ENCODE measurements at regions not wholly inside any gene's neighbourhood (a gene's known extent, or its start where the extent isn't known, plus 50 kb on each side); places are given as distances from the start of the nearest gene placed in this dataset.
A peak's percentile ranks its signal among the peaks of the same experiment; 100 is the strongest.

- Histone ChIP-seq H2AFZ (replicated peaks; ENCODE audit: low read length, poor library complexity) (peak overlapping the region; percentile 57), H3K79me1 (ENCODE audit: low read depth in 1 of 2, low read length in 2 of 2) (no peaks in the 10 kb centered on the region), H3K4me1 (ENCODE audit: control insufficient read depth, insufficient read depth, low read length) (peaks cover 11% of the 10 kb centered on the region), H3K9me3 (ENCODE audit: control insufficient read depth, insufficient read depth, low read length) (no peaks in the 10 kb centered on the region), H3K9ac (ENCODE audit: low read depth, low read length) (no peak overlapping the region), H2BK5ac (ENCODE audit: low read depth, low read length, poor library complexity, severe bottlenecking) (peak overlapping the region; percentile 90), H3K14ac (replicated peaks; ENCODE audit: low read depth, low read length) (peak overlapping the region; percentile 82), H3K36me3 (ENCODE audit: control insufficient read depth, insufficient read depth, low read length) (no peaks in the 10 kb centered on the region), H4K91ac (ENCODE audit: insufficient read depth, low read depth, low read length) (peak overlapping the region; percentile 70; the same call in 1 of the 2 replicates), H3K27me3 (ENCODE audit: control insufficient read depth, insufficient read depth, low read length) (no peaks in the 10 kb centered on the region), H3K4me3 (ENCODE audit: insufficient read depth, low read depth, low read length) (no peak overlapping the region), H3K56ac (ENCODE audit: extremely low read depth, insufficient read depth, low read length) (peak overlapping the region; percentile 28; the same call in 1 of the 2 replicates), H3K27ac (ENCODE audit: insufficient read depth, low read length) (no peak overlapping the region), H4K8ac (ENCODE audit: low read depth in 2 of 2, low read length in 2 of 2) (peak overlapping the region; percentile 85; a peak in 3 of 4 replicates), H2BK15ac (ENCODE audit: low read depth, low read length) (peak overlapping the region; percentile 57; the same call in 2 of the 3 replicates), H2AK9ac (replicated peaks; ENCODE audit: low read depth, low read length, poor library complexity) (peak overlapping the region; percentile 25), H4K5ac (ENCODE audit: low read depth, low read length) (peak overlapping the region; percentile 94; the same call in 1 of the 2 replicates), H2BK20ac (ENCODE audit: low read depth, low read length) (peak overlapping the region; percentile 95; the same call in 1 of the 2 replicates), H3K4ac (ENCODE audit: low read depth, low read length) (peak overlapping the region; percentile 89), H4K20me1 (ENCODE audit: insufficient read depth, low read length) (no peaks in the 10 kb centered on the region), H3K4me2 (ENCODE audit: low read depth, low read length) (no peak overlapping the region), H3K23ac (ENCODE audit: low read depth, low read length) (no peak overlapping the region), H2AK5ac (ENCODE audit: low read depth, low read length) (peak overlapping the region; percentile 91; the same call in 1 of the 2 replicates), H2BK120ac (ENCODE audit: low read depth, low read length) (peak overlapping the region; percentile 95), H3K18ac (ENCODE audit: low read depth, low read length) (peak overlapping the region; percentile 77; the same call in 1 of the 2 replicates), H3K9me1 (ENCODE audit: insufficient read depth, low read length) (no peaks in the 10 kb centered on the region)
- POLR2A ChIA-PET (ENCODE audit: unreplicated experiment): no interaction called here
- intact Hi-C loops (cut with micrococcal nuclease): no loop called here
- CTCF ChIA-PET: no interaction called here
- peak; percentile 85 for DNase-seq
- dilution Hi-C loops (cut with HindIII; ENCODE audit: low sequenced_read_pairs, unreplicated experiment): no loop called here
- no CpG with 5 or more reads among the region's 1 CpG for WGBS, 2 experiments (ENCODE audit: extremely low coverage in 2 of 2, insufficient read length in 1 of 2)
- peak; percentile 52 for ATAC-seq (ENCODE audit: low read depth)
- TF ChIP-seq RCOR1 (IDR thresholded peaks at IDR 0.05; ENCODE audit: insufficient replicate concordance, low read length) (no peak), FOS (IDR thresholded peaks at IDR 0.05; ENCODE audit: low read depth, low read length) (0 out of 2 replicates have a peak, but pooled peaks have one; percentile 14)
- BruUV-seq (replicated peaks): no TSS peak
- in situ Hi-C loops (cut with MboI; ENCODE audit: low sequenced_read_pairs): no loop called here
Measured at GRCh38 chr5:145350513-145350912, 484.6 kb downstream of the PRELID2 start.

Data from IMR-90 (cell line).